Body of pancreas (tissue), 4 donors: ENCODE measurements at regions not wholly inside any gene's neighbourhood (a gene's known extent, or its start where the extent isn't known, plus 50 kb on each side); places are given as distances from the start of the nearest gene placed in this dataset.

Experiments
- ATAC-seq: fragments of 150-250 bp; one replicate; pipeline ENCODE4 v1.9.1; 2016
- DNase-seq, 4 donors: peaks; one replicate each; pipeline ENCODE4 v3.0.0-alpha.2; 2019
- H3K27ac ChIP-seq, 4 donors: fragments of 200-600 bp; sonication (generic); 1 replicate in 3 of 4; 2 replicates in 1 of 4; pipeline versions ENCODE4 v1.5.1 to v1.6.1; 2016 to 2019; ENCODE audit warnings: mild to moderate bottlenecking in 1 of 4, mixed read lengths in 1 of 4, moderate library complexity in 1 of 4
- H3K27me3 ChIP-seq, 2 donors: fragments of 200-600 bp; sonication (generic); one replicate each; pipeline ENCODE4 v1.6.0; 2016; ENCODE audit warnings: mild to moderate bottlenecking in 1 of 2
- H3K36me3 ChIP-seq, 2 donors: fragments of 200-600 bp; sonication (generic); replicated peaks in 1 of 2; 2 replicates each; pipeline ENCODE4 v1.5.1; 2016; ENCODE audit warnings: low read depth in 2 of 2; ENCODE audit not compliant: insufficient read depth in 1 of 2
- H3K4me1 ChIP-seq: fragments of 200-600 bp; sonication (generic); one replicate; pipeline ENCODE4 v1.6.0; 2016
- H3K4me3 ChIP-seq, 2 donors: fragments of 200-600 bp; sonication (generic); 1 replicate in 1 of 2; 2 replicates in 1 of 2; pipeline ENCODE4 v1.5.1; 2016 to 2019
- H3K9me3 ChIP-seq, 3 donors: fragments of 200-600 bp; sonication (generic); 1 replicate in 2 of 3; 2 replicates in 1 of 3; pipeline ENCODE4 v1.5.1; 2016
- POLR2A ChIP-seq, 3 donors: fragments of 450-650 bp; IDR thresholded peaks; one replicate each; pipeline ENCODE4 v1.6.1; 2016; ENCODE audit warnings: antibody characterized with exemption in 3 of 3, mild to moderate bottlenecking in 2 of 3
- WGBS, 2 donors: methylation state at CpG; one replicate each; pipeline ENCODE4 v1.1.5; 2017; 5-methylcytosine and 5-hydroxymethylcytosine counted together
- intact Hi-C: fragments of 100-400 bp; cut with DNase I; formaldehyde crosslinking; loops from one replicate; pipeline ENCODE4 v1.15.1; 2023
- TF ChIP-seq, protein P1 (sequence below), 7 experiments: fragments of 450-650 bp in 4 of 7; fragments of 200-600 bp in 3 of 7; sonication (generic) in 3 of 7; IDR thresholded peaks; one replicate each; pipeline ENCODE4 v1.5.1; 2016 to 2019; ENCODE audit warnings: antibody characterized with exemption in 7 of 7

- Histone ChIP-seq H3K4me3 (no peak overlapping the region), H3K27ac (peak overlapping the region in 2 of 4 donors; percentile 15 to 48), H3K9me3 (no peaks in the 10 kb centered on the region), H3K36me3 (no peaks in the 10 kb centered on the region), H3K4me1 (no peaks in the 10 kb centered on the region), H3K27me3 (no peaks in the 10 kb centered on the region)
- ATAC-seq = peak; percentile 47
- intact Hi-C loops = no loop called here
- TF ChIP-seq, protein P1, sequence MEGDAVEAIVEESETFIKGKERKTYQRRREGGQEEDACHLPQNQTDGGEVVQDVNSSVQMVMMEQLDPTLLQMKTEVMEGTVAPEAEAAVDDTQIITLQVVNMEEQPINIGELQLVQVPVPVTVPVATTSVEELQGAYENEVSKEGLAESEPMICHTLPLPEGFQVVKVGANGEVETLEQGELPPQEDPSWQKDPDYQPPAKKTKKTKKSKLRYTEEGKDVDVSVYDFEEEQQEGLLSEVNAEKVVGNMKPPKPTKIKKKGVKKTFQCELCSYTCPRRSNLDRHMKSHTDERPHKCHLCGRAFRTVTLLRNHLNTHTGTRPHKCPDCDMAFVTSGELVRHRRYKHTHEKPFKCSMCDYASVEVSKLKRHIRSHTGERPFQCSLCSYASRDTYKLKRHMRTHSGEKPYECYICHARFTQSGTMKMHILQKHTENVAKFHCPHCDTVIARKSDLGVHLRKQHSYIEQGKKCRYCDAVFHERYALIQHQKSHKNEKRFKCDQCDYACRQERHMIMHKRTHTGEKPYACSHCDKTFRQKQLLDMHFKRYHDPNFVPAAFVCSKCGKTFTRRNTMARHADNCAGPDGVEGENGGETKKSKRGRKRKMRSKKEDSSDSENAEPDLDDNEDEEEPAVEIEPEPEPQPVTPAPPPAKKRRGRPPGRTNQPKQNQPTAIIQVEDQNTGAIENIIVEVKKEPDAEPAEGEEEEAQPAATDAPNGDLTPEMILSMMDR (IDR thresholded peaks at IDR 0.05) = no peak
- TF ChIP-seq POLR2A (IDR thresholded peaks at IDR 0.05) = no peak
- WGBS, 2 donors = 29% methylated on average over 2 of the region's 2 CpGs
- DNase-seq = no peak
Measured at GRCh38 chr3:154971771-154972326, 108.3 kb upstream of the MME start.

GRCh38 chr3:154971341-154971740 is 108.8 kb upstream of the MME start:
- DNase-seq = no peak
- no peak for ATAC-seq

DNA sequence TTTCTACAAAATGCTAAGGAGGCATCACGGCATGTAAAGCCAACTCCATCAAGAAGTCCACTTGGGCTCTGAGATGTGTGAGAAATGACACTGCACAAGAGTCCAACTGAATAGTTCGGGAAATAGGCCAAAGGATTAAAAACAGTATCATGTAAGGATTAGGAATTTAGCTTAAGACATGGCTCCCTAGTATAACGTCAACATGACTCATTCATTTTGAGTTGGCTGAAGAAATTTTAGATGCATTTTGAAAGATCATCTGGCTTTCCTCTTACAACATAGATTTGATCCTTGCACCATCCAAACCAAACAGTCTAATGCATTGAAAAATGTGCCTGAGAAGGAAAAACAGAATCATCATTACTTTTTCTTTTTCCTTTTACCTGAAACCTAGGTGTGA is 109.3 kb upstream of the MME start:
- peak overlapping the region in 1 of 4 donors; percentile 48 for H3K27ac ChIP-seq
- H3K4me1 ChIP-seq = no peaks in the 10 kb centered on the region
- ATAC-seq = no peak
- H3K36me3 ChIP-seq = no peaks in the 10 kb centered on the region
- no peaks in the 10 kb centered on the region for H3K27me3 ChIP-seq
- DNase-seq = no peak
- no peak overlapping the region for H3K4me3 ChIP-seq
- intact Hi-C loops = no loop called here
- no peak for TF ChIP-seq POLR2A (IDR thresholded peaks at IDR 0.05)
- TF ChIP-seq, protein P1 (IDR thresholded peaks at IDR 0.05) = no peak
- H3K9me3 ChIP-seq = no peaks in the 10 kb centered on the region
- 81 to 83% methylated on average over 3 of the region's 3 CpGs for WGBS, 2 donors

More at GRCh38 chr3:154971341-154971740, 108.8 kb upstream of the MME start:
- Histone ChIP-seq H3K36me3 (no peaks in the 10 kb centered on the region), H3K27me3 (no peaks in the 10 kb centered on the region), H3K4me1 (no peaks in the 10 kb centered on the region), H3K4me3 (no peak overlapping the region), H3K9me3 (no peaks in the 10 kb centered on the region), H3K27ac (peak overlapping the region in 3 of 4 donors; percentile 6 to 48 (median 15))
- TF ChIP-seq POLR2A (IDR thresholded peaks at IDR 0.05) = no peak
- TF ChIP-seq, protein P1 (IDR thresholded peaks at IDR 0.05) = no peak
- WGBS, 2 donors = 36 to 43% methylated on average over 7 of the region's 7 CpGs
- intact Hi-C loops = no loop called here

DNA sequence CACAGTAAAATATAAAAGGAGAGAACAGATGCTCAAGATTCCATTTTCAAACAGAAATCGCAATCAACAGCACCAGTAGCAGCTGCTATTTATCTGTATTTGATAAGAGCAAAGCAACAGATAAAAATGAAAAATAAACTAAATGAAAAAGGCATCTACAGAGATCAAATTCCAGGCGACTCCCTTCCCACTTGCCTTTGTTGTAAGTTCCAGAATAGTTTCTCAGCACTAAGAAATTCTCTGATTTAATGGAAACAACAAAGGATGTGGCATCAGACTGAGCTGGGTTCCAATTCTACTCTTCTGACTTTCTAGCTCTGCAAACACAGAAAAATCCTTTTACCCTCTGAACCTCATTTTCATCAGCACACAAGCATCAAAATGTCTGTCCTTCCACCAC is 110.8 kb upstream of the MME start:
- WGBS, 2 donors = 43 to 46% methylated on average over 2 of the region's 2 CpGs
- ATAC-seq (no peak), DNase-seq (no peak)
- Histone ChIP-seq H3K36me3 (no peaks in the 10 kb centered on the region), H3K4me3 (no peak overlapping the region), H3K4me1 (no peaks in the 10 kb centered on the region), H3K27ac (no peak overlapping the region), H3K9me3 (no peaks in the 10 kb centered on the region), H3K27me3 (no peaks in the 10 kb centered on the region)
- intact Hi-C loops = no loop called here
- TF ChIP-seq, protein P1 (IDR thresholded peaks at IDR 0.05) = no peak
- no peak for TF ChIP-seq POLR2A (IDR thresholded peaks at IDR 0.05)

- H3K4me3 ChIP-seq = no peak overlapping the region
- no peak for DNase-seq
- H3K27me3 ChIP-seq = no peaks in the 10 kb centered on the region
- intact Hi-C loops = no loop called here
- TF ChIP-seq POLR2A (IDR thresholded peaks at IDR 0.05) = no peak
- TF ChIP-seq, protein P1 (IDR thresholded peaks at IDR 0.05) = no peak
- no peak overlapping the region for H3K27ac ChIP-seq
- H3K36me3 ChIP-seq = no peaks in the 10 kb centered on the region
- no peak for ATAC-seq
- no peaks in the 10 kb centered on the region for H3K9me3 ChIP-seq
- no peaks in the 10 kb centered on the region for H3K4me1 ChIP-seq
Measured at GRCh38 chr3:154967090-154967489, 113.0 kb upstream of the MME start.
